ENCODE measurements at regions not wholly inside any gene's neighbourhood (a gene's known extent, or its start where the extent isn't known, plus 50 kb on each side); places are given as distances from the start of the nearest gene placed in this dataset.
A peak's percentile ranks its signal among the peaks of the same experiment; 100 is the strongest.

DNA sequence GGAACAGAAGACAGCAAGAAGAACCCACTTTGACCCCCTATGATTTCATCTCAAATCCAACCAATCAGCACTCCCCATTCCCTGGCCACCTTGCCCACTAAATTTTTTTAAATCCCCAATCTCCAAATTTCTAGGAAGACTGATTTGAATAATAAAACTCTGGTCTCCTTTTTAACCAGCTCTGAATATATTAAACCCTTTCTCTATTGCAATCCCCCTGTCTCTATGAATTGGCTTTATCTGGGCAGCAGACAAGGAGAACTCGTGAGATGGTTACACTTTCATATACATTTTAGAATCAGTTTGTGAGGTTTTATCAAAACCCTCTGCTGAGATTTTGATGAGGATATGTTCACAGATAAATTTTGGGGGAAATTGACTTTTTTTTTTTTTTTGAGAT is 90.3 kb upstream of the TRIM24 start:
- Histone ChIP-seq H3K4me1 (ENCODE audit: control insufficient read depth, insufficient read depth, low read length) (no peaks in the 10 kb centered on the region), H3K9me3 (ENCODE audit: control insufficient read depth, insufficient read depth, low read depth, low read length) (no peaks in the 10 kb centered on the region), H3K27ac (ENCODE audit: extremely low read depth, low read depth, low read length) (no peak overlapping the region), H3K36me3 (ENCODE audit: control insufficient read depth in 2 of 2, insufficient read depth in 1 of 2, low read length in 2 of 2) (no peaks in the 10 kb centered on the region), H3K4me3 (ENCODE audit: low read depth, low read length) (no peak overlapping the region)
- TF ChIP-seq, protein P1, sequence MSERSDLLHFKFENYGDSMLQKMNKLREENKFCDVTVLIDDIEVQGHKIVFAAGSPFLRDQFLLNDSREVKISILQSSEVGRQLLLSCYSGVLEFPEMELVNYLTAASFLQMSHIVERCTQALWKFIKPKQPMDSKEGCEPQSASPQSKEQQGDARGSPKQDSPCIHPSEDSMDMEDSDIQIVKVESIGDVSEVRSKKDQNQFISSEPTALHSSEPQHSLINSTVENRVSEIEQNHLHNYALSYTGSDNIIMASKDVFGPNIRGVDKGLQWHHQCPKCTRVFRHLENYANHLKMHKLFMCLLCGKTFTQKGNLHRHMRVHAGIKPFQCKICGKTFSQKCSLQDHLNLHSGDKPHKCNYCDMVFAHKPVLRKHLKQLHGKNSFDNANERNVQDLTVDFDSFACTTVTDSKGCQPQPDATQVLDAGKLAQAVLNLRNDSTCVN (tag by site-specific recombination; optimal IDR thresholded peaks at IDR 0.05): no peak
- no peak for TF ChIP-seq ZBTB17 (tag by site-specific recombination; IDR thresholded peaks at IDR 0.05)
- no peak for TF ChIP-seq ZFP69B (tag by site-specific recombination; IDR thresholded peaks at IDR 0.05)
- TF ChIP-seq SETDB1 (IDR thresholded peaks at IDR 0.05; ENCODE audit: insufficient read length, low read length): peak; percentile 96
- no peak for TF ChIP-seq ZNF561 (tag by site-specific recombination; IDR thresholded peaks at IDR 0.05; ENCODE audit: borderline replicate concordance)
- CTCF ChIA-PET: interaction anchor here (0.6 kb wide), 1 partner anchor 35 kb away, joined by 3 read pairs; no protein-coding TSS in a partner anchor
- POLR2A ChIA-PET: no interaction called here

DNA sequence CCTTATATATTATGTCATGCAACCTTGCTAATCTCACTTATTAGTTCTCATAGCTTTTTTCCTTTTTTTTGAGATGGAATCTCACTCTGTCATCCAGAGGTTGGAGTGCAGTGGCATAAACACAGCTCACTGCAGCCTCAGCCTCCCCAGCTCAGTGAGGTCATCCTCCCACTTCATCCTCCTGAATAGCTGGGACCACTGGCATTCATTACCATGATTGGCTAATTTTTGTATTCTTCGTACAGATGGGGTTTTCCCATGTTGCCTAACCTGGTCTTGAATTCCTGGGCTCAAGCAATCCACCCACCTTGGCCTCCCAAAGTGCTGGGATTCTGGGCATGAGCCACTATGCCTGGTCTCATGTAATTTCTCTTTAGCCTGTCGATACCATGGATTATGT is 89.1 kb upstream of the TRIM24 start:
- TF ChIP-seq ZFHX2 (tag by site-specific recombination; conservative IDR thresholded peaks at IDR 0.05) (no peak), KLF9 (tag by site-specific recombination; IDR thresholded peaks at IDR 0.05; ENCODE audit: low read depth) (no peak), KLF1 (tag by site-specific recombination; IDR thresholded peaks at IDR 0.05) (no peak), ZNF621 (tag by site-specific recombination; IDR thresholded peaks at IDR 0.05) (no peak), ZNF624 (tag by site-specific recombination; IDR thresholded peaks at IDR 0.05) (no peak), ZNF214 (tag by site-specific recombination; IDR thresholded peaks at IDR 0.05; ENCODE audit: borderline replicate concordance) (no peak), IKZF3 (tag by site-specific recombination; IDR thresholded peaks at IDR 0.05) (no peak), ZNF16 (tag by site-specific recombination; IDR thresholded peaks at IDR 0.05; ENCODE audit: low read depth) (no peak), ZNF184 (tag by site-specific recombination; IDR thresholded peaks at IDR 0.05) (no peak)
- TF ChIP-seq, protein P2, sequence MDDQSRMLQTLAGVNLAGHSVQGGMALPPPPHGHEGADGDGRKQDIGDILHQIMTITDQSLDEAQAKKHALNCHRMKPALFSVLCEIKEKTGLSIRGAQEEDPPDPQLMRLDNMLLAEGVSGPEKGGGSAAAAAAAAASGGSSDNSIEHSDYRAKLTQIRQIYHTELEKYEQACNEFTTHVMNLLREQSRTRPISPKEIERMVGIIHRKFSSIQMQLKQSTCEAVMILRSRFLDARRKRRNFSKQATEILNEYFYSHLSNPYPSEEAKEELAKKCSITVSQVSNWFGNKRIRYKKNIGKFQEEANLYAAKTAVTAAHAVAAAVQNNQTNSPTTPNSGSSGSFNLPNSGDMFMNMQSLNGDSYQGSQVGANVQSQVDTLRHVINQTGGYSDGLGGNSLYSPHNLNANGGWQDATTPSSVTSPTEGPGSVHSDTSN (CRISPR knock-in tag; IDR thresholded peaks at IDR 0.05): no peak
- Histone ChIP-seq H3K36me3 (ENCODE audit: control insufficient read depth in 2 of 2, insufficient read depth in 1 of 2, low read length in 2 of 2) (no peaks in the 10 kb centered on the region), H3K4me1 (ENCODE audit: control insufficient read depth, insufficient read depth, low read length) (no peaks in the 10 kb centered on the region), H3K9me3 (ENCODE audit: control insufficient read depth, insufficient read depth, low read depth, low read length) (no peaks in the 10 kb centered on the region), H3K4me3 (ENCODE audit: low read depth, low read length) (no peak overlapping the region), H3K27ac (ENCODE audit: extremely low read depth, low read depth, low read length) (no peak overlapping the region)
- ChIA-PET CTCF (no interaction called here), POLR2A (no interaction called here)

DNA sequence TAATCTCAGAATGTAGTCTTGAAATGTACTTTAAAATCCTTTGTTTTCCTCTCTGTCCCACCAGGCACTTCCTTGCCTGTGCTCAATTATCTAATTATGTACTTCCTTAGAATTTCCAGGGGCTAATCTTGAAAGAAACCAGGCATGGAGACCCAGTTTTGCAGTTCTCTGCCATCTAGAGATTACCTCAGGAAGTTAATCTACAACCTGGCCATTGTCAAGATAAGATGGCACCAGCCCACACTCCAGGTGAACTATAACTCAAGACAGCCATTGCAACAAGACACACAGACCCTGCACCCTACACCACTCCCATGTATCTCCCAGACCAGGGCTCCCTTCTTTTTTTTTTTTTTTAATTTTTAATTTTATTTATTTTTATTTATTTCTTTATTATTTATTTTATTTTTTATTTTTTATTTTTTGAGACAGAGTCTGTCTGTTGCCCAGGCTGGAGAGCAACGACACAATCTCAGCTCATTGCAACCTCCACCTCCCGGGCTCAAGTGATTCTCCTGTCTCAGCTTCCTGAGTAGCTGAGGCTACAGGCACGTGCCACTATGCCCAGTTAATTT is 85.9 kb upstream of the TRIM24 start:
- ChIA-PET POLR2A (no interaction called here), CTCF (no interaction called here)
- H3K36me3 ChIP-seq (ENCODE audit: control insufficient read depth in 2 of 2, insufficient read depth in 1 of 2, low read length in 2 of 2): no peaks in the 10 kb centered on the region
- H3K4me1 ChIP-seq (ENCODE audit: control insufficient read depth, insufficient read depth, low read length): no peaks in the 10 kb centered on the region
- no peak overlapping the region for H3K4me3 ChIP-seq (ENCODE audit: low read depth, low read length)
- TF ChIP-seq, protein P3, sequence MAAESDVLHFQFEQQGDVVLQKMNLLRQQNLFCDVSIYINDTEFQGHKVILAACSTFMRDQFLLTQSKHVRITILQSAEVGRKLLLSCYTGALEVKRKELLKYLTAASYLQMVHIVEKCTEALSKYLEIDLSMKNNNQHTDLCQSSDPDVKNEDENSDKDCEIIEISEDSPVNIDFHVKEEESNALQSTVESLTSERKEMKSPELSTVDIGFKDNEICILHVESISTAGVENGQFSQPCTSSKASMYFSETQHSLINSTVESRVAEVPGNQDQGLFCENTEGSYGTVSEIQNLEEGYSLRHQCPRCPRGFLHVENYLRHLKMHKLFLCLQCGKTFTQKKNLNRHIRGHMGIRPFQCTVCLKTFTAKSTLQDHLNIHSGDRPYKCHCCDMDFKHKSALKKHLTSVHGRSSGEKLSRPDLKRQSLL (tag by site-specific recombination; IDR thresholded peaks at IDR 0.05): no peak
- TF ChIP-seq GLI2 (tag by site-specific recombination; IDR thresholded peaks at IDR 0.05; ENCODE audit: borderline replicate concordance, low read depth): no peak
- H3K9me3 ChIP-seq (ENCODE audit: control insufficient read depth, insufficient read depth, low read depth, low read length): no peaks in the 10 kb centered on the region
- no peak overlapping the region for H3K27ac ChIP-seq (ENCODE audit: extremely low read depth, low read depth, low read length)

Data from HEK293 (cell line).